CD4-positive, alpha-beta T cell (primary cell): ENCODE measurements at regions not wholly inside any gene's neighbourhood (a gene's known extent, or its start where the extent isn't known, plus 50 kb on each side); places are given as distances from the start of the nearest gene placed in this dataset.

ENCODE experiments used
- ATAC-seq: fragments of 200-7000 bp; cut with Tn5 transposase; one replicate; pipeline ENCODE4 v1.10.0; 2022; ENCODE audit warnings: mild to moderate bottlenecking; ENCODE audit not compliant: poor library complexity
- CTCF ChIA-PET: fragments of 350-600 bp; sonication (Branson Sonifier 250); formaldehyde crosslinking; loops from one replicate; lab custom pipeline; 2021; ENCODE audit warnings: antibody characterized with exemption, inconsistent platforms; lab: Charles Lee
- POLR2A ChIA-PET: fragments of 350-600 bp; sonication (Branson Sonifier 250); formaldehyde crosslinking; loops from one replicate; lab custom pipeline; 2021; ENCODE audit warnings: antibody characterized with exemption, inconsistent platforms; lab: Charles Lee
- DNase-seq, 14 experiments: peaks; one replicate each; pipeline ENCODE4 v3.0.0-alpha.2; 2013 to 2020; ENCODE audit warnings: mixed read lengths in 2 of 14
- H3K27ac ChIP-seq, 2 donors: one replicate each; pipeline versions ENCODE4 v1.5.1 to v1.7.0; 2013; ENCODE audit warnings: low read length in 2 of 2, low read depth in 1 of 2, mild to moderate bottlenecking in 1 of 2
- H3K27me3 ChIP-seq, 2 experiments: 1 replicate in 1 of 2; 2 replicates in 1 of 2; pipeline versions ENCODE4 v1.6.1 to v1.7.0; 2013; ENCODE audit warnings: low read length in 2 of 2, control low read depth in 1 of 2, mild to moderate bottlenecking in 1 of 2, moderate library complexity in 1 of 2; ENCODE audit not compliant: insufficient read depth in 2 of 2, control insufficient read depth in 1 of 2
- H3K36me3 ChIP-seq: one replicate; pipeline ENCODE4 v1.6.1; 2013; ENCODE audit warnings: low read length, control low read depth; ENCODE audit not compliant: insufficient read depth
- H3K4me1 ChIP-seq: one replicate; pipeline ENCODE4 v1.6.1; 2013; ENCODE audit warnings: low read length, control low read depth; ENCODE audit not compliant: insufficient read depth
- H3K4me3 ChIP-seq: one replicate; pipeline ENCODE4 v1.5.1; 2013; ENCODE audit warnings: mild to moderate bottlenecking, low read length, moderate library complexity
- H3K9me3 ChIP-seq, 2 experiments: 1 replicate in 1 of 2; 2 replicates in 1 of 2; pipeline versions ENCODE4 v1.6.1 to v1.7.0; 2013; ENCODE audit warnings: low read length in 2 of 2, mild to moderate bottlenecking in 2 of 2, control low read depth in 1 of 2, moderate library complexity in 1 of 2; ENCODE audit not compliant: control insufficient read depth in 1 of 2, insufficient read depth in 1 of 2
- H3K27ac Mint-ChIP-seq: one replicate; pipeline ENCODE4 v1.8.0; 2020; ENCODE audit warnings: mixed read lengths
- H3K27me3 Mint-ChIP-seq: one replicate; pipeline ENCODE4 v1.8.0; 2021; ENCODE audit warnings: mixed read lengths
- H3K36me3 Mint-ChIP-seq: one replicate; pipeline ENCODE4 v1.8.0; 2021; ENCODE audit warnings: low read depth, mixed read lengths
- H3K4me1 Mint-ChIP-seq: one replicate; pipeline ENCODE4 v1.8.0; 2021; ENCODE audit warnings: low read depth, mixed read lengths
- H3K4me3 Mint-ChIP-seq: one replicate; pipeline ENCODE4 v1.8.0; 2020; ENCODE audit warnings: mild to moderate bottlenecking, mixed read lengths
- H3K9me3 Mint-ChIP-seq: one replicate; pipeline ENCODE4 v1.8.0; 2020; ENCODE audit warnings: mixed read lengths
- CTCF ChIP-seq: fragments of 200-600 bp; IDR thresholded peaks from one replicate; pipeline ENCODE4 v1.8.0; 2022; ENCODE audit warnings: antibody characterized with exemption, mild to moderate bottlenecking
- intact Hi-C, 2 experiments: fragments of 100-400 bp; cut with DNase I in 1 of 2; cut with micrococcal nuclease in 1 of 2; formaldehyde crosslinking; loops; one replicate each; pipeline versions ENCODE4 v1.15.1 to v1.9.0; 2023 to 2025; cut with DNase I, micrococcal nuclease

GRCh38 chr5:143696921-143697320, 115.0 kb upstream of the HMHB1 start:
- CTCF ChIA-PET, result no interaction called here
- intact Hi-C loops, result no loop called here
- no peaks in the 10 kb centered on the region for H3K36me3 ChIP-seq

GRCh38 chr5:143695941-143696340, 116.0 kb upstream of the HMHB1 start:
- Histone ChIP-seq H3K4me3 (no peak overlapping the region), H3K4me1 (peaks cover 12% of the 10 kb centered on the region), H3K36me3 (no peaks in the 10 kb centered on the region), H3K27ac (no peak overlapping the region), H3K9me3 (no peaks in the 10 kb centered on the region), H3K27me3 (no peaks in the 10 kb centered on the region)
- H3K4me1 Mint-ChIP-seq, result no peaks in the 10 kb centered on the region
- ChIA-PET POLR2A (no interaction called here), CTCF (no interaction called here)
- no peaks in the 10 kb centered on the region for H3K27me3 Mint-ChIP-seq
- intact Hi-C loops, result no loop called here
- DNase-seq, result no peak
- H3K9me3 Mint-ChIP-seq, result peaks cover 4% of the 10 kb centered on the region
- no peak for ATAC-seq
- no peak for TF ChIP-seq CTCF
- no peak overlapping the region for H3K27ac Mint-ChIP-seq
- no peaks in the 10 kb centered on the region for H3K36me3 Mint-ChIP-seq
- H3K4me3 Mint-ChIP-seq, result no peak overlapping the region

More at GRCh38 chr5:143696921-143697320, 115.0 kb upstream of the HMHB1 start:
- no peaks in the 10 kb centered on the region for H3K27me3 Mint-ChIP-seq
- Histone ChIP-seq H3K27ac (no peak overlapping the region), H3K4me1 (peaks cover 12% of the 10 kb centered on the region), H3K9me3 (no peaks in the 10 kb centered on the region), H3K4me3 (no peak overlapping the region), H3K27me3 (no peaks in the 10 kb centered on the region)
- DNase-seq, result no peak
- H3K4me3 Mint-ChIP-seq, result no peak overlapping the region
- peaks cover 4% of the 10 kb centered on the region for H3K9me3 Mint-ChIP-seq
- no peaks in the 10 kb centered on the region for H3K4me1 Mint-ChIP-seq
- POLR2A ChIA-PET, result no interaction called here
- H3K36me3 Mint-ChIP-seq, result no peaks in the 10 kb centered on the region
- H3K27ac Mint-ChIP-seq, result no peak overlapping the region
- no peak for ATAC-seq
- no peak for TF ChIP-seq CTCF

GRCh38 chr5:143695244-143695864, 116.6 kb upstream of the HMHB1 start:
- Histone ChIP-seq H3K27ac (no peak overlapping the region), H3K9me3 (no peaks in the 10 kb centered on the region), H3K36me3 (no peaks in the 10 kb centered on the region), H3K27me3 (no peaks in the 10 kb centered on the region), H3K4me1 (peaks cover 12% of the 10 kb centered on the region), H3K4me3 (no peak overlapping the region)
- peaks cover 4% of the 10 kb centered on the region for H3K9me3 Mint-ChIP-seq
- H3K4me1 Mint-ChIP-seq, result no peaks in the 10 kb centered on the region
- ChIA-PET CTCF (no interaction called here), POLR2A (no interaction called here)
- no peak overlapping the region for H3K27ac Mint-ChIP-seq
- no peak for ATAC-seq
- H3K27me3 Mint-ChIP-seq, result no peaks in the 10 kb centered on the region
- DNase-seq, result no peak
- intact Hi-C loops, result no loop called here
- no peaks in the 10 kb centered on the region for H3K36me3 Mint-ChIP-seq
- H3K4me3 Mint-ChIP-seq, result no peak overlapping the region
- TF ChIP-seq CTCF, result no peak
